Activated T-cell treated with anti-CD3 and anti-CD28 coated beads for 4 hours (primary cell): ENCODE measurements at regions not wholly inside any gene's neighbourhood (a gene's known extent, or its start where the extent isn't known, plus 50 kb on each side); places are given as distances from the start of the nearest gene placed in this dataset.

ENCODE experiments used
- DNase-seq: peaks from one replicate; pipeline ENCODE4 v3.0.0-alpha.2; 2020

- no peak for DNase-seq
These were observed 569.5 kb downstream of the UTRN start for GRCh38 chr6:144854654-144855053.

- DNase-seq, result no peak
These were observed 570.2 kb downstream of the UTRN start for GRCh38 chr6:144855375-144855774.

GRCh38 chr6:144855812-144856531, 570.8 kb downstream of the UTRN start:
- no peak for DNase-seq

- no peak for DNase-seq
These were observed 571.5 kb downstream of the UTRN start for GRCh38 chr6:144856622-144857021.

- DNase-seq, result no peak
These were observed 572.0 kb downstream of the UTRN start for GRCh38 chr6:144857086-144857485.

GRCh38 chr6:144862769-144863168, 577.6 kb downstream of the UTRN start:
- DNase-seq, result no peak

GRCh38 chr6:144867761-144868160, 582.6 kb downstream of the UTRN start:
- DNase-seq, result no peak

- DNase-seq, result no peak
These were observed 585.6 kb downstream of the UTRN start for GRCh38 chr6:144870782-144871181.

- DNase-seq, result no peak
These were observed 588.7 kb downstream of the UTRN start for GRCh38 chr6:144873623-144874378.

GRCh38 chr6:144876689-144877088, 591.6 kb downstream of the UTRN start:
- no peak for DNase-seq

GRCh38 chr6:144877118-144877517, 592.0 kb downstream of the UTRN start:
- DNase-seq, result no peak

GRCh38 chr6:144878577-144878976, 593.4 kb downstream of the UTRN start:
- DNase-seq, result no peak

GRCh38 chr6:144879436-144879835, 594.3 kb downstream of the UTRN start:
- DNase-seq, result no peak

GRCh38 chr6:144882425-144882824, 597.3 kb downstream of the UTRN start:
- no peak for DNase-seq

GRCh38 chr6:144883915-144884314, 598.8 kb downstream of the UTRN start:
- no peak for DNase-seq

- DNase-seq, result no peak
These were observed 600.7 kb downstream of the UTRN start for GRCh38 chr6:144885817-144886216.

GRCh38 chr6:144886682-144887081, 601.5 kb downstream of the UTRN start:
- DNase-seq, result no peak

- no peak for DNase-seq
These were observed 603.5 kb downstream of the UTRN start for GRCh38 chr6:144888621-144889020.

GRCh38 chr6:144893680-144894151, 608.6 kb downstream of the UTRN start:
- no peak for DNase-seq

GRCh38 chr6:144894240-144894639, 609.1 kb downstream of the UTRN start:
- no peak for DNase-seq

- no peak for DNase-seq
These were observed 610.5 kb downstream of the UTRN start for GRCh38 chr6:144895313-144896278.

GRCh38 chr6:144896289-144896688, 611.2 kb downstream of the UTRN start:
- DNase-seq, result no peak

- DNase-seq, result no peak
These were observed 611.7 kb downstream of the UTRN start for GRCh38 chr6:144896871-144897270.
